HK-2 (cell line): ENCODE measurements at regions not wholly inside any gene's neighbourhood (a gene's known extent, or its start where the extent isn't known, plus 50 kb on each side); places are given as distances from the start of the nearest gene placed in this dataset.

Experiments used
- DNase-seq: peaks from one replicate; pipeline ENCODE4 v3.0.0-alpha.2; 2018; ENCODE audit not compliant: unreplicated experiment

DNA sequence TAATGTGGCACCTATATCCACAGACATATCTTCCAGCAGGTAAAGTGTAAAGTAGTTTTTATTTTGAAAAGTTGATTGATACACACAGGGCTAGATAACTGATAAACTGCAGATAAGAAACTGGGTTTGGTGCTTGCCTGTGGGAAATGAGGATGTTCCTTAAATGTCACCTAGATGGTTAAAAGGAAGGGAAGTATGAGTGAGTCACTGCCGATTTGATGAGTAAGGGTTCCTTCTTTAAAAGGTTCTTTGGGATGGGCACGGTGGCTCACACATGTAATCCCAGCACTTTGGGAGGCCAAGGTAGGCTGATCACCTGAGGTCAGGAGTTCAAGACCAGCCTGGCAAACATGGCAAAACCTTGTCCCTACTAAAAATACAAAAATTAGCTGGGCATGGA is 73.8 kb upstream of the FRY start:
- no peak for DNase-seq

DNA sequence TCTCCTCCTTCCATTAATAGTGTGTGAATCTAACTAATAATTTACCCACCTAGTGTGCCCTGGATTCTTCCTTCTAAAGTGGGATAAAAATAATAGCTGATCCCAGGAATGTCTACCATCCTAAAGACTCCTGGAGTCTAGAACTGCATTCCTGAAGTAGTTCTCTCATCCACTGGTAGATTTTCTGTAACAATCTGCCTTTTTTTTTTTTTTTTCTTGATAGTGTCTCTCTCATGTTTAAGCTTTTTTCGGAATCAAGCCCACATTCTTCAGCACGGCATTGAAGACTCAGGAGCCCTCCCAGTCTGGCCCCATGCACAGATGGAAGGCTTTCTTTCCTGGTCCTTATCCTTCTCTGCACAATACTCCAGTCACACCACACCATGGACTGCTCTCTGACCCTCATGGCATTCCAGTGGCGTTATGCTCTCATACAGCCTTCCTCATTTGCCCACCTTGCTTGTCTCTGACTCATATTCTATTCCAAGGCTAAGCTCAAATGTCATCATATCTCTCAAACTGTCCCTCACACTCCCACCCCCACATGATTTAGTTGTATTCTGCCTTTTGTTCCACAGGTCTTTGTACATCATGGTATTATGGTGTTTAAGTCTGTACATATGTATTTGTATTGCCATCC is 68.7 kb upstream of the FRY start:
- DNase-seq, result no peak

GRCh38 chr13:31963631-31964030 is 67.9 kb upstream of the FRY start:
- DNase-seq, result no peak

- no peak for DNase-seq
Measured at GRCh38 chr13:31964168-31964567, 67.4 kb upstream of the FRY start.

DNA sequence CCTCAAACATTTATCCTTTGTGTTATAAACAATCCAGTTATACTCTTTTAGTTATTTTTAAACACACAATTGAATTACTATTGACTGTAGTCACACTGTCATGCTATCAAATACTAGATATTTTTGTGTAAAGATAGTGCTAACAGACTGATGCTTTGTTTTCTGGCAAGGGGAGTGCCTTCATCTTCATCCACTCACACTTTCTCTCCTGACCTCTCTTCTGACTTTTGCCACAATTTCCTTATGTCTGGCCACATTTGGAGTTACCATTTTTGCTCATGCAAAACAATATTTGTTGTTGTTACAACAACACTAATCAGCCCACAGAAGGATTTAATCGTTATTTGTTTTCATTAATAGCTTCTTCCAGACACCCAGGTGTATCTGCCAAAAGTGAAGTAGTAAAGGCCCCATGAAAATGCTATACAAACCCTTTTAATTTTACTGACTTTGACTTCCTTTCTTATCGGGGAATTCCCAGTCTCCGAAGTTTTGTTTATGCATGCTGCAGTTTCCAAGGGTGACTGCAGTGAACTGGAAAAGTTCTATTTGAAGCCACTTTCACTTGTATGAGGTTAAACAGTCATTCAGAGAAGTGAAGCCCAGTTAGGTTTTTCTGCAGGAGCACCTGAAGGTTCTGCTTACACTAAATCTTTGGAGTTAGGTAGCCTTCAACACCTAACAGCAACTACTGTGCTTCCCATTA is 66.1 kb upstream of the FRY start:
- no peak for DNase-seq

GRCh38 chr13:31967155-31967554 is 64.4 kb upstream of the FRY start:
- no peak for DNase-seq

GRCh38 chr13:31968473-31968872 is 63.1 kb upstream of the FRY start:
- no peak for DNase-seq

GRCh38 chr13:31970231-31970930 is 61.2 kb upstream of the FRY start:
- no peak for DNase-seq

DNA sequence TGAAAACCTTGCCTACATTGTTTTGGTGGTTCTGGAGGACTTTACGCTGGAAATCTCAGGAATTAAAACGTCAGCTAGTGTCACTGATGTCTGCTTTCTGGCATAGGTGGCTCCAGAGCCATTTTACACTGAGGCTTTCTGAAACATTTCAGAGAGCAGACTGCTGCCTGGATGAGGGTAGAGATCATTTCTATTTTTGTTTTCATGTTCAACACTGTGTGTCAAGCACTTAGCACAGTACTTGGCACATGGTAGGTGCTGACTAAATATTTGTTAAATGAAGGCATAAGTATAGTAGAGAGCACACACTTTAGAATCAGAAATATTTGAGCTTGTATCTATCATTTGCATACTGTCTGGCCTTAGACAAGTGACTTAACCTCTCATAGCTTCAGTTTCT is 59.1 kb upstream of the FRY start:
- DNase-seq, result no peak

- no peak for DNase-seq
Measured at GRCh38 chr13:31978021-31978420, 53.6 kb upstream of the FRY start.

GRCh38 chr13:31980830-31981229 is 50.7 kb upstream of the FRY start:
- no peak for DNase-seq
